HCEC 1CT (cell line): ENCODE measurements at regions not wholly inside any gene's neighbourhood (a gene's known extent, or its start where the extent isn't known, plus 50 kb on each side); places are given as distances from the start of the nearest gene placed in this dataset.
"Not testable (repeated sequence)": the region's sequence is repeated elsewhere in the genome, so short reads cannot be mapped to it uniquely, and the experiment has no call there.

Experiments used
- DNase-seq: peaks from one replicate; pipeline ENCODE4 v3.0.0-alpha.2; 2017

- not testable (repeated sequence) for DNase-seq
These were observed 51.9 kb upstream of the MFGE8 start for GRCh38 chr15:88965097-88965496.

DNA sequence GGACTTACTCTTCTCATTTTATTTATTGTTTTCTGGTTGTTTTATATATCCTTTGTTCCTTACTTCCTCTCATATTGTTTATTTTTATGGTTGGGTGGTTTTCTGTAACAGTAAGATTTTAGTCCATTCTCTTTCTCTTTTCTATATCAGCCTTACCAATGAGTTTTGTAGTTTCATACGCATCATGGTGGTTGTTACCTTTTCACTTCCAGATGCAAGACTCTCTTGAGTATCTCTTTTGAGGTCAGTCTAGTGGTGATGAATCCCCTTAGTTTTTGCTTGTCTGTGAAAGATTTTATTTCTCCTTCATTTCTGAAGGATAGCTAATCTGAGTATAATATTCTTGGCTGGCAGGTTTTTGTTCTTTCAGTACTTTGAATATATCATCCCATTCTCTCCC lies 57.1 kb upstream of the MFGE8 start:
- no peak for DNase-seq

GRCh38 chr15:88974392-88974791 lies 61.2 kb upstream of the MFGE8 start:
- no peak for DNase-seq

- no peak for DNase-seq
These were observed 62.7 kb upstream of the MFGE8 start for GRCh38 chr15:88975891-88976290.

- no peak for DNase-seq
These were observed 63.5 kb upstream of the MFGE8 start for GRCh38 chr15:88976656-88977055.

DNA sequence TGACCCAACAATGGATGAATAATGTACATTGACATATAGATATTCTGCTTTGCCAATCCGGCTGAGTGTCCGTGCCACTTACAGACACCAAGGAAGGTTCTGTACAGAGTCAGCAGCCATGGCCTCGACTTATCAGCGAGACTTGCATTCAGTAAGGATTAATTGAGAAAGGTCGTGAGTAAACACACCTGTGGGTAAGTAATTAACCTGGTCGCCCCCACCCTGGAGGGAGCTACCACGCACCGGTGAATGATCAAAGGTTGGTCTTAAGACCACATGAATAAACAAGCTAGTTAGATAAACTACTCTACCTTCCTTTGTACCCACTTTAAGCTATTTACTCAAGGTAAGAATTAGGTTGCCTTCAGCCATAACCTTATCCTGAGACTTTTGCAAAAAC lies 66.5 kb upstream of the MFGE8 start:
- no peak for DNase-seq

- no peak for DNase-seq
These were observed 67.3 kb upstream of the MFGE8 start for GRCh38 chr15:88980498-88980897.

DNA sequence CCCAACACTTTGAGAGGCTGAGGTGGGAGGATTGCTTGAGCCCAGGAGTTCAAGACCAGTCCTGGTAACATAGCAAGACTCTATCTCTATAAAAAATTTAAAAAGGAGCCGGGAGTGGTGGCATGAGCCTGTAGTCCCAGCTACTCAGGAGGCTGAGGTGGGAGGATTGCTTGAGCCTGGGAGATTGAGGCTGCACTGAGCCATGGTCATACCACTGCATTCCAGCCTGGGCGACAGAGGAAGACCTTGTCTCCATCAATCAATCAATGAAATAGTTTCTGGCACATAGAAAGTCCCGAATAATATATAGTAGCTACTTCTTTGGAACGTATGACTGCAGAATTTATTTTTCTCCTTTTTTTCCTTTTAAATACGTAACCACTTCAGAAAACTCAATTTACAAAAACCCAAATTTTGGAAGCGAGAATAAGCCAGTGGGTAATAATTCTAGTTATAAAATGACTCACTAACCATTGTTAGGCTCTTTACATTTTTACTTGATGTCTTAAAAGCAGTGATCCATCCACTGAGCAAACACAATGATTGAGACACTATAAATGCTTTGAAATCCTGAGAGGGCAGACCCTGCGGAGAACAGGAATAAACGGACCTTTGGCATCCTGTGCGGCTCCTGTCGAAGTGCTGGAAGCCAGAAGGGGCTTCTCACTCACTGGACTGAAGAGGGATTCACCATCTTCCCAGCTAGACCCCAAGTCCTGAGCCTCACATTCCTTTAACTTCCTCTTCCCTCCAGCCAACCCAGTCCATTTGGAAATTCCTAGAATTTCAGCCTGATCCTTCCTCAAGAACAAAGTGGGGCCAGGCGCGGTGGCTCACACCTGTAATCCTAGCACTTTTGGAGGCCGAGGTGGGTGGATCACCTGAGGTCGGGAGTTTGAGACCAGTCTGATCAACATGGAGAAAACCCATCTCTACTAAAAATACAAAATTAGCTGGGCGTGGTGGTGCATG lies 68.4 kb upstream of the MFGE8 start:
- DNase-seq: no peak

DNA sequence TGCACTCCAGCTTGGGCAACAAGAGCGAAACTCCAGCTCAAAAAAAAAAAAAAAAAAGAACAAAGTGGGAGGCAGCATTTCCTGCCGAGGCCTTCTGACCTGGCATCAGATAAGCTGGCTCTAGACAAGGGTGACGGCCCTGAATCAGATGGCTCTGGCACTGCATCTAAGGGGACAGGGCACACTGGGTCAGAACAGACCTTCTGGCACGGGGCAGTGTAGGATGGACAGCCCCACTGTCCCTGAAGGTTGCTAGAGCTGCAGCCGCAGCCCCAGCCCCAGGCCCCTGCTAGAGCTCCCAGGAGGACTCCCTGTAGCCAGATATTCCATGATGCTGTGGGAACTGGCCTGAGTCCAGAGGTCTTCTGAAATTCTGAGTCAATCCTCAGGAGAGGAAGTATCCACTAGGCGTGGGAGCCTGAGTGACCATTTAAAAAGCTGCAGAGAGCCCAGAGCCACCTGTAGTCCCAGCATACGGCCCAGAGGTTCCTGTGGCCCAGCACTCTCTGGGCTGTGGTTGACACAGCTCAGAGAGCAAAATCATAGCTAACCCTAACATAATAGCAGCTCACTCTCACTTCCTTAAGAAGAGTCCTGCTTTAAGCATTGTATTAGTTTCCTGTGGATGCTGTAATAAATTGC lies 69.2 kb upstream of the MFGE8 start:
- peak; percentile 22 for DNase-seq

- no peak for DNase-seq
These were observed 69.8 kb upstream of the MFGE8 start for GRCh38 chr15:88982946-88983342.

DNA sequence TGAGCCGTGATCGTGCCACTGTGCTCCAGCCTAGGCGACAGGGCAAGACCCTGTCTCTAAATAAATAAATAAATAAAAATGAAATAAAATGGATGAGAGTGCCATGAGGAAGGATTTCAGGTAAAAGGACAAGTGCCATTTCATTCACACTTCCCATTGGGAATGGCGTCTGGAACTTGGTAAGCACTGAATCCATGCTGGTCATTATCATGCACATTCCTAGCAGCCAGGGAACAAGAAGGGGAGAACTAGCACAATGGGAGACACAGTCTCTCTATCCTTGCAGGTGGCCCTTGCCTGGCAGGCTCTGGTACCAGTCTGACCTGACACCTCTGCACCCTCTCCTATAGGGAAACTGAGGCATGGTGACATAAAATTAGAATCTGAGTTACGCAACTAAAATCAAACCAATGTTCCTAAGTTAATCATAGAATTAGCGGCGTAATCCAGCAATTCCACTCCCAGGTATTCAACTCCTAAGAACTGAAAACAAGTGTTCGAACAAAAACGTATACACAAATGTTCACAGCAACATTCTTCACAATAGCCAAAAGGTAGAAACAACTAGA lies 70.8 kb upstream of the MFGE8 start:
- no peak for DNase-seq

DNA sequence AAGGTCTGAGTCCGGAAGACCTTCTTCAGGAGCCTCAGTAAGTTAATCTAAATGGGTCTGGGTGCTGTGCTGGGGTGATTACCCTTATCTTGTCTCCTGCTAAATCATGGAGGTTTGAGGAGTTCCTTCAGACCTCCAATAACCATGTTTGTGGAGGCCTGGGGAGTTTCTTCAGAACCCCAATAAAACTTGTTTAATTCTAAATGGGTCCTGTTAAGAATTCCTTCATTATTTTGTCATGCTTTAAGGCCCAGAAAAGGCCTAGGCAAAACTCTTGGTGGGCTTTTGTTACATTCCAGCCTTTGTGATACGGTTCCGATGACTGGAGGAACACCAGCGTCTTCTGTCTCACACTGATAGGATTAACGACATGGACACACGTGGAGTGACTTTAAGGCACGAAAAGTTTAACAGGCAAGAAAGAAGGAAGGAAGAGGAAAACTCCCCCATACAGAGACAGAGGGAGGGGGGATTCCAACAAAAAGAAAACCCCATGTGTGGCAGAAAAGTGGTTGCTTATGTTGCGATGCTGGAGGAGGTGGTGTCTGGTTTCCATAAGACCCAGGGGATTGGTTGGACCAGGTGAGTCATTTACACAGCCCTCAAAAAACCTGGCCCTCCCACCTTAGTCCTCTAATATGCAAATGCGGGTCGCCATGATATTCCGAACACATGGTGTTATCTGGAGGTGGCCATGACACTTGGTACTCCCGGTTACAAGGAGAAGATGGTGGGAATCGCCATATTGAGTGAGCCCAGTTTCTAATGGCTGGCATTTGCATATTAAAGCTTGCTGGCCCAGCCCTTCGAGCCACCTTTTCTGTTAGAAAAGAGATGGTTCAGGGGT lies 72.6 kb upstream of the MFGE8 start:
- DNase-seq: no peak

DNA sequence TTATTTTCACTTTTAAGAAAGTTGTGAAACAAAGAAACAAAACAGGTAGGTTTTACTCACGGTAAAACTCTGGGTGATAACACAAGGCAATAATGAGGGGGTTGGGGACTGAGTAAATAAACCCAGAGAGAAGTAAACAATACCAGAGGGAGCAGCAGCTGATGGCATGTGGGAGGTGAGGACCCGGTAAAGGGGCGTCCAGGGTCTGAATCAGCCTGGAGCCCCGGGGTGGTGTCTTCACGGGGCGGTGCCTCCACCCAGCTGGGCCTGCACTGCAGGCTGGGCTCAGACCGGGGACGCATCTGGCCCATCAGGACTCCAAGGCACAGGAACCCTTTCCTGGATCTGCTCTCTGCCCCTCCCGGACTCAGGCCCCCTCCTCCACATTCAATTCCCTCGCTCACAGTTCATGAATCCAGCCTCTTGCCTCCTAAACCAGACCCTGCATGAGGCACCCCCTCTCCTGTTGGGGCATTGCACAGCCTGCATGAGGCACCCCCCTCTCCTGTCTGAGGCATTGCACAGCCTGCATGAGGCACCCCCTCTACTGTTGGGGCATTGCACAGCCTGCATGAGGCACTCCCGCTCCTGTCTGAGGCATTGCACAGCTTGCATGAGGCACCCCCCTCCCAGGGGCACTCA lies 73.9 kb upstream of the MFGE8 start:
- no peak for DNase-seq

GRCh38 chr15:88987591-88987933 lies 74.4 kb upstream of the MFGE8 start:
- DNase-seq: no peak

GRCh38 chr15:88987934-88988671 lies 74.9 kb upstream of the MFGE8 start:
- DNase-seq: peak; percentile 18

DNA sequence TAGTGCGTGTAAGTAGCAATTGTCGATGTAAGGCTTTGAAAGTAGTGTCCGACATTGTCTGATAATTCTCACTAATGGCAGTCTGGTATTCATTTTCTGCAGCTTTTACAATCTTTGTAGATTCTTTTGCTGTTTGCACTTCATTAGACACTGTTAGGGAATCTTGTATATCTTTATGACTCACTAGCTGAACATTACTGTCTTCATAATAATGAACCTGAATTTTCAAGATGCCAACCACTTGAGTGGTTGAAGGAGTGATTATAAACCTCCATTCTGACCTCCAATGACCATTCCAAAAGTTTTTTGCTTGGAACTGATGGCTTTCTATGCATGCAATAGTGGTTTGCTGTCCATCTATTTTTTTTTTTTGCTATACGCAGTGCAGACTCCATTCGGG lies 76.4 kb upstream of the MFGE8 start:
- peak; percentile 76 for DNase-seq

DNA sequence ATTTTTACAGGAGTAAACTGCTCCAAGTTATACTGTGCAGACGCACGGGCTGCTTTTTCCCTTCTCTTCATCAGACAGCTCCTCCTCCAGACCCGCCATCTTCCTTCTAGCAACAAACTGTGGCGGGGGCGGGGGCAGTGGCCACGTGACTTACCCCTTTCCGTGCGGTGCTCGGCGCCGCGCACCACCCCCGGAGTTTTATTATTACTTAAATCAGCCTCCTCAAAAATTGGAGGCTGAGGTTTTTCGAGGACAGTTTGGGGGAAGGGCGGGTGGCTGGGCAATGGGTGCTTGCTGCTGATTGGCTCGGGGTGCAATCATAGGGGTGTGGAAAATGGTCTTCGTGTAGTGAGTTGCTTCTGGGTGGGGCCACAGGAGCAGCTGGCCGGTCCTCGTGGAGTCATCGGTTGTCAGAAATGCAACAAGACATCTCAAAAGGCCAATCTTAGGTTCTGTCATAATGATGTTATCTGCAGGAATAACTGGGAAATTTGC lies 77.1 kb upstream of the MFGE8 start:
- no peak for DNase-seq

DNA sequence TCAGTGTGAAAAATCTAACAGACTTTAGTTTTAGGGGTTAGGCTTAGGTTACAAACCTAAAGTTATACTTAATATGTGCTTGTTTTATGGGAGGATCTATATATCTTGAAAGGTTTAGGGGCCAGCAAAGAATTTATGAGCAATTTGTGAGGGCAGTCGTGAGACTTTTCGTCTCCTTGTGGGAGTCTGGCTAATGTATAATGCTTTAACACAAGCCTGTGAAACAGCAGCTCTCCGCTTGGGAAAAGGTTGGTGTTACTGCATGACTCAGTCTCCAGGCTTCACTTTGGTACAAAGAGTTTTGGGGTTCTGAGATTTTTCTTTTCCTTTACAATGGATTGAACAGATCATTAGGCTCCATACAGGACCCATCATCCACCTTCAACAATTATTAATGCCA lies 79.0 kb upstream of the MFGE8 start:
- DNase-seq: no peak

DNA sequence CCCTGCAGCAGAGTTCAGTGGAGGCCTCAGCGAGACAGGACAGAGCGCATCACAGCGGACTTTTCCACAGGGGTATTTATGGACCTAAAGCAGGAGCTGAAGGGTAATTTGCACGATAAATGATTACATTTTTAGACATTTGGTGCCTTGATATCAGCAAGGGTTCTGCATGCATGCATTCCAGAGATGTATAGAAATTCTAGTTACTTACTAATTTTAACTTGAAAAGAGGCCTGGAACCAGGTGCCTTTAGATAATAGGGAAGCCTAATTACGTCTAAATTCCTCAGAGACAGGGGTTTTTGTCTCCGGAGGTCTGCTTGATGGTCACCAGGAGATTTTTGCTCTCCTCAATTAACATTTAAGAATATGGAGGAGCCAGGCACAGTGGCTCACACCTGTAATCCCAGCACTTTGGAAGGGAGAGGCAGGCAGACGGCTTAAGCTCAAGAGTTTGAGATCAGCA lies 79.8 kb upstream of the MFGE8 start:
- DNase-seq: no peak

DNA sequence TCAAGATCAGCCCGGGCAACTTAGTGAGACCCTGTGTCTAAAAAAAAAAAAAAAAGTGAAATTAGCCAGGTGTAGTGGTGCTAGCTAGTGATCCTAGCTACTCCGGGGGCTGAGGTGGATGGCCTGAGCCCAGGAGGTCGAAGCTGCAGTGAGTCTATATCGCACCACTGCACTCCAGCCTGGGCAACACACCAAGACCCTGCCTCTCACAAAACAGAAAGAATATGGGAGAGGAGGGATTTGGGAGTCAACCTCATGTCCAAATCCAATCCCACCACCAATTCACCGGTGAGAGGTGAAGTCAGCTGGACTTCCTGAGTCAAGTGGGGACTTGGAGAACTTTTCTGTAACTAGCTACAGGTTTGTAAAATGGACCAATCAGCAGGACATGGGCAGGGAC lies 80.5 kb upstream of the MFGE8 start:
- no peak for DNase-seq

GRCh38 chr15:88994286-88994685 lies 81.1 kb upstream of the MFGE8 start:
- no peak for DNase-seq

GRCh38 chr15:88995449-88995848 lies 82.3 kb upstream of the MFGE8 start:
- peak; percentile 20 for DNase-seq
